GM12878 (cell line): ENCODE measurements at regions not wholly inside any gene's neighbourhood (a gene's known extent, or its start where the extent isn't known, plus 50 kb on each side); places are given as distances from the start of the nearest gene placed in this dataset.

Experiments
- ATAC-seq: fragments of 200-7000 bp; cut with Tn5 transposase; 3 replicates; pipeline ENCODE4 v1.9.1; 2020; ENCODE audit warnings: mild to moderate bottlenecking, moderate library complexity
- BruUV-seq: library from RNA; stranded (reverse); fragments of 400-500 nt; replicated peaks from 2 replicates; lab custom pipeline; 2021; lab: Mats Ljungman, UMichigan
- CTCF ChIA-PET: fragments of 300-600 bp; sonication (Branson Sonifier 250); formaldehyde crosslinking; extraction: SDS; loops from one replicate; lab custom pipeline; 2021; ENCODE audit warnings: inconsistent platforms; lab: Yijun Ruan, JAX
- POLR2A ChIA-PET: fragments of 350-600 bp; formaldehyde crosslinking; extraction: SDS; loops from one replicate; lab custom pipeline; 2021; ENCODE audit warnings: inconsistent platforms; lab: Charles Lee
- RAD21 ChIA-PET: fragments of 300-600 bp; sonication (Branson Sonifier 250); formaldehyde crosslinking; loops from one replicate; lab custom pipeline; 2023; ENCODE audit warnings: antibody characterized with exemption; ENCODE audit not compliant: unreplicated experiment; lab: Charles Lee
- SMC1A ChIA-PET: fragments of 300-600 bp; sonication (Branson Sonifier 250); formaldehyde crosslinking; loops from one replicate; lab custom pipeline; 2023; ENCODE audit not compliant: unreplicated experiment, uncharacterized antibody; lab: Charles Lee
- DNase-seq: peaks from one replicate; pipeline ENCODE4 v3.0.0-alpha.2; 2011; ENCODE audit warnings: low read depth, low spot score
- FAIRE-seq: peaks from 3 replicates; lab custom pipeline; 2011; peaks lifted over from hg19 to GRCh38; lab: Jason Lieb, UNC
- H2AFZ ChIP-seq: 2 replicates; pipeline ENCODE4 v1.6.0; 2011; ENCODE audit warnings: low read depth, low read length, control low read depth; ENCODE audit not compliant: control insufficient read depth
- H3K27ac ChIP-seq: 2 replicates; pipeline ENCODE4 v1.5.1; 2011; ENCODE audit warnings: control low read depth; ENCODE audit not compliant: control insufficient read depth, insufficient read depth
- H3K27me3 ChIP-seq, 2 experiments: replicated peaks in 1 of 2; 2 replicates each; pipeline versions ENCODE4 v1.6.0 to v1.6.1; 2011; ENCODE audit warnings: low read length in 1 of 2; ENCODE audit not compliant: control insufficient read depth in 2 of 2, insufficient read depth in 2 of 2
- H3K36me3 ChIP-seq, 2 experiments: 2 replicates each; pipeline ENCODE4 v1.5.1; 2011; ENCODE audit warnings: low read length in 1 of 2; ENCODE audit not compliant: control insufficient read depth in 2 of 2, insufficient read depth in 2 of 2
- H3K4me1 ChIP-seq: 2 replicates; pipeline ENCODE4 v1.6.1; 2011; ENCODE audit warnings: mild to moderate bottlenecking, low read length, moderate library complexity, mixed read lengths; ENCODE audit not compliant: control insufficient read depth, insufficient read depth
- H3K4me2 ChIP-seq: 2 replicates; pipeline ENCODE4 v1.6.0; 2011; ENCODE audit warnings: control low read depth; ENCODE audit not compliant: control insufficient read depth, insufficient read depth
- H3K4me3 ChIP-seq: fragments of 200-600 bp; sonication (generic); 2 replicates; pipeline ENCODE4 v1.5.1; 2016
- H3K79me2 ChIP-seq: 2 replicates; pipeline ENCODE4 v1.6.0; 2011; ENCODE audit warnings: low read length; ENCODE audit not compliant: control insufficient read depth, insufficient read depth
- H3K9ac ChIP-seq: 2 replicates; pipeline ENCODE4 v1.8.0; 2011; ENCODE audit warnings: low read length, control low read depth, mixed read lengths; ENCODE audit not compliant: control insufficient read depth, insufficient read depth
- H3K9me3 ChIP-seq: replicated peaks from 3 replicates; pipeline ENCODE4 v1.5.1; 2011; ENCODE audit warnings: mild to moderate bottlenecking, low read length; ENCODE audit not compliant: control insufficient read depth, insufficient read depth
- H4K20me1 ChIP-seq: 2 replicates; pipeline ENCODE4 v1.6.0; 2011; ENCODE audit not compliant: control insufficient read depth, insufficient read depth
- ASH2L ChIP-seq: fragments of 300-600, 200-600 bp; sonication (generic); IDR thresholded peaks from 2 replicates; pipeline ENCODE4 v1.6.1; 2017; ENCODE audit warnings: low read depth, mild to moderate bottlenecking, borderline replicate concordance
- DPF2 ChIP-seq: fragments of 450-650 bp; IDR thresholded peaks from 2 replicates; pipeline ENCODE4 v1.6.1; 2017; ENCODE audit warnings: mild to moderate bottlenecking
- EED ChIP-seq: sonication (generic); IDR thresholded peaks from 2 replicates; pipeline ENCODE4 v1.6.1; 2016; ENCODE audit warnings: antibody characterized with exemption, low read depth
- GABPA ChIP-seq: IDR thresholded peaks from 2 replicates; pipeline ENCODE4 v1.6.1; 2014; ENCODE audit warnings: antibody characterized with exemption, low read depth, mild to moderate bottlenecking, inconsistent platforms
- NFYA ChIP-seq: IDR thresholded peaks from 2 replicates; pipeline ENCODE4 v1.6.1; 2011; ENCODE audit warnings: low read depth, mild to moderate bottlenecking, low read length, improper control_type of control experiment, borderline replicate concordance
- NR2C1 ChIP-seq: fragments of 450-650 bp; IDR thresholded peaks from 2 replicates; pipeline ENCODE4 v1.6.1; 2017; ENCODE audit warnings: antibody characterized with exemption, mild to moderate bottlenecking, moderate library complexity
- NRF1 ChIP-seq: conservative IDR thresholded peaks from 2 replicates; pipeline ENCODE4 v1.6.1; 2011; ENCODE audit warnings: mild to moderate bottlenecking, low read depth, low read length, improper control_type of control experiment
- POLR2A ChIP-seq: IDR thresholded peaks from 2 replicates; pipeline ENCODE4 v1.6.1; 2011; ENCODE audit warnings: low read depth, mild to moderate bottlenecking, low read length
- POU2F2 ChIP-seq: IDR thresholded peaks from 3 replicates; pipeline ENCODE4 v1.6.1; 2011; ENCODE audit warnings: low read depth, mild to moderate bottlenecking, low read length, borderline replicate concordance
- SMC3 ChIP-seq: IDR thresholded peaks from 2 replicates; pipeline ENCODE4 v1.6.1; 2011; ENCODE audit warnings: low read length, improper control_type of control experiment, borderline replicate concordance
- SPI1 ChIP-seq: IDR thresholded peaks from 2 replicates; pipeline ENCODE4 v1.6.1; 2011; ENCODE audit warnings: low read depth, mild to moderate bottlenecking, low read length, moderate library complexity, borderline replicate concordance; ENCODE audit not compliant: insufficient read depth
- ZNF207 ChIP-seq: fragments of 450-650 bp; IDR thresholded peaks from 2 replicates; pipeline ENCODE4 v1.6.1; 2014; ENCODE audit warnings: antibody characterized with exemption, mild to moderate bottlenecking, borderline replicate concordance
- WGBS: methylation state at CpG from one replicate; pipeline ENCODE4 v1.1.6; 2016; ENCODE audit warnings: low lambda C conversion rate; ENCODE audit not compliant: insufficient replicate concordance, insufficient coverage; ENCODE audit errors: missing lambda C conversion rate; 5-methylcytosine and 5-hydroxymethylcytosine counted together
- in situ Hi-C: fragments of 300-500 bp; cut with MboI; formaldehyde crosslinking; loops from 9 replicates; pipeline ENCODE4 v1.14.3; 2018; ENCODE audit warnings: mixed read lengths
- intact Hi-C: fragments of 100-400 bp; cut with micrococcal nuclease; formaldehyde crosslinking; loops from one replicate; pipeline ENCODE4 v1.14.2; 2022; ENCODE audit not compliant: unreplicated experiment
- TF ChIP-seq, protein P1 (sequence below): fragments of 450-650 bp; IDR thresholded peaks from 2 replicates; pipeline ENCODE4 v1.6.1; 2017; ENCODE audit warnings: mild to moderate bottlenecking
- TF ChIP-seq, protein P2 (sequence below): IDR thresholded peaks from 2 replicates; pipeline ENCODE4 v1.6.1; 2011; ENCODE audit warnings: borderline replicate concordance, low read depth, mild to moderate bottlenecking, moderate library complexity, mixed read lengths, low read length; ENCODE audit not compliant: insufficient read depth; ENCODE audit errors: extremely low read length
- TF ChIP-seq, protein P3 (sequence below): fragments of 450-650 bp; IDR thresholded peaks from 2 replicates; pipeline ENCODE4 v1.6.1; 2018; ENCODE audit warnings: borderline replicate concordance, mild to moderate bottlenecking; ENCODE audit not compliant: partially characterized antibody
- TF ChIP-seq, protein P4 (sequence below): IDR thresholded peaks from 2 replicates; pipeline ENCODE4 v1.6.1; 2011; ENCODE audit warnings: borderline replicate concordance, low read depth, mild to moderate bottlenecking, moderate library complexity, low read length; ENCODE audit not compliant: insufficient read depth, poor library complexity, severe bottlenecking

DNA sequence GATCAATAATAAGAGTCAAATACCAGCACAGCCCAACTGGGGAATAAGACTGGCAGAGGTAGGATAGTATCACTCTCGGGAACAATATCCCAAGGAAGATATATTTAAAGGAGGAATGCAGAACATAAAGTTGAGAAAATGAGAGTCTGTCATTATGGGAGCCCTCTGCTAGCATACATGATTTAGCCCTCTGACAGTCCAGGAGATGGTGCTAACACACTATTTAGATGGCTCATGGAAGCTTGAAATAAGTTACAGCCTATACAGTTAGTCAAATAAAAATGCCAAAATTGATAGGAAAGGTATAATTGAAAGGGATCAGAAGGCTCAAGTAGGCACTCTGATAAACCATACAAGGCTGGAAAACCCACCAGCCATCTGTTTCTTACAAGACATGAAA is 201.0 kb upstream of the NEIL3 start (continued):
- TF ChIP-seq, protein P1, sequence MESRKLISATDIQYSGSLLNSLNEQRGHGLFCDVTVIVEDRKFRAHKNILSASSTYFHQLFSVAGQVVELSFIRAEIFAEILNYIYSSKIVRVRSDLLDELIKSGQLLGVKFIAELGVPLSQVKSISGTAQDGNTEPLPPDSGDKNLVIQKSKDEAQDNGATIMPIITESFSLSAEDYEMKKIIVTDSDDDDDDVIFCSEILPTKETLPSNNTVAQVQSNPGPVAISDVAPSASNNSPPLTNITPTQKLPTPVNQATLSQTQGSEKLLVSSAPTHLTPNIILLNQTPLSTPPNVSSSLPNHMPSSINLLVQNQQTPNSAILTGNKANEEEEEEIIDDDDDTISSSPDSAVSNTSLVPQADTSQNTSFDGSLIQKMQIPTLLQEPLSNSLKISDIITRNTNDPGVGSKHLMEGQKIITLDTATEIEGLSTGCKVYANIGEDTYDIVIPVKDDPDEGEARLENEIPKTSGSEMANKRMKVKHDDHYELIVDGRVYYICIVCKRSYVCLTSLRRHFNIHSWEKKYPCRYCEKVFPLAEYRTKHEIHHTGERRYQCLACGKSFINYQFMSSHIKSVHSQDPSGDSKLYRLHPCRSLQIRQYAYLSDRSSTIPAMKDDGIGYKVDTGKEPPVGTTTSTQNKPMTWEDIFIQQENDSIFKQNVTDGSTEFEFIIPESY = no peak
- TF ChIP-seq NR2C1 (no peak), NFYA (no peak), NRF1 (no peak), DPF2 (no peak), SPI1 (no peak), EED (no peak)

DNA sequence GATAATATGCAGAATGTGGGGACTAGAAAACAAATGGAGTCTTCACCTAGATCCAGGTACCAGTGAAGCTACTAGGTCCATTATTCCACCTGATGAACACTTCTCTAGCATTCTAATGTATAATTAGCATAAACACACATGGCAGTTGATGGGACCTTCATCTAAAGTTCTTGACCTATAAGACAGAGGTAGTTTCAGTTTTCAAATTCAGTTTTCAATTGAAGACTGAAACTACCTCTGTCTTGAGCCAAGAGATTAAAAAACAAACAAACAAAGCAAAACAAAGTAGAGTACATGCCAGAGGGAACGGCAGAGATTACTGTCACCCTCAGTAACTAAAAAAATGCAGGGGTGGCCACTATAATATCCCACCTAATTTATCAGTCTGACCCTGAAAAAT is 199.9 kb upstream of the NEIL3 start:
- no peak overlapping the region for H3K4me2 ChIP-seq
- ChIA-PET RAD21 (no interaction called here), SMC1A (no interaction called here), CTCF (interaction anchor here (1.4 kb wide), 1 partner anchor 30 kb away, joined by 4 read pairs; no protein-coding TSS in a partner anchor), POLR2A (no interaction called here)
- no TSS peak for BruUV-seq
- H3K27me3 ChIP-seq = no peaks in the 10 kb centered on the region
- TF ChIP-seq POLR2A = no peak
- TF ChIP-seq GABPA = no peak
- TF ChIP-seq ASH2L = no peak
- TF ChIP-seq, protein P2, sequence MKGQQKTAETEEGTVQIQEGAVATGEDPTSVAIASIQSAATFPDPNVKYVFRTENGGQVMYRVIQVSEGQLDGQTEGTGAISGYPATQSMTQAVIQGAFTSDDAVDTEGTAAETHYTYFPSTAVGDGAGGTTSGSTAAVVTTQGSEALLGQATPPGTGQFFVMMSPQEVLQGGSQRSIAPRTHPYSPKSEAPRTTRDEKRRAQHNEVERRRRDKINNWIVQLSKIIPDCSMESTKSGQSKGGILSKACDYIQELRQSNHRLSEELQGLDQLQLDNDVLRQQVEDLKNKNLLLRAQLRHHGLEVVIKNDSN = no peak
- TF ChIP-seq SMC3 = no peak
- TF ChIP-seq, protein P3, sequence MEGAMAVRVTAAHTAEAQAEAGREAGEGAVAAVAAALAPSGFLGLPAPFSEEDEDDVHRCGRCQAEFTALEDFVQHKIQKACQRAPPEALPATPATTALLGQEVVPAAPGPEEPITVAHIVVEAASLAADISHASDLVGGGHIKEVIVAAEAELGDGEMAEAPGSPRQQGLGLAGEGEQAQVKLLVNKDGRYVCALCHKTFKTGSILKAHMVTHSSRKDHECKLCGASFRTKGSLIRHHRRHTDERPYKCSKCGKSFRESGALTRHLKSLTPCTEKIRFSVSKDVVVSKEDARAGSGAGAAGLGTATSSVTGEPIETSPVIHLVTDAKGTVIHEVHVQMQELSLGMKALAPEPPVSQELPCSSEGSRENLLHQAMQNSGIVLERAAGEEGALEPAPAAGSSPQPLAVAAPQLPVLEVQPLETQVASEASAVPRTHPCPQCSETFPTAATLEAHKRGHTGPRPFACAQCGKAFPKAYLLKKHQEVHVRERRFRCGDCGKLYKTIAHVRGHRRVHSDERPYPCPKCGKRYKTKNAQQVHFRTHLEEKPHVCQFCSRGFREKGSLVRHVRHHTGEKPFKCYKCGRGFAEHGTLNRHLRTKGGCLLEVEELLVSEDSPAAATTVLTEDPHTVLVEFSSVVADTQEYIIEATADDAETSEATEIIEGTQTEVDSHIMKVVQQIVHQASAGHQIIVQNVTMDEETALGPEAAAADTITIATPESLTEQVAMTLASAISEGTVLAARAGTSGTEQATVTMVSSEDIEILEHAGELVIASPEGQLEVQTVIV = no peak
- TF ChIP-seq, protein P4, sequence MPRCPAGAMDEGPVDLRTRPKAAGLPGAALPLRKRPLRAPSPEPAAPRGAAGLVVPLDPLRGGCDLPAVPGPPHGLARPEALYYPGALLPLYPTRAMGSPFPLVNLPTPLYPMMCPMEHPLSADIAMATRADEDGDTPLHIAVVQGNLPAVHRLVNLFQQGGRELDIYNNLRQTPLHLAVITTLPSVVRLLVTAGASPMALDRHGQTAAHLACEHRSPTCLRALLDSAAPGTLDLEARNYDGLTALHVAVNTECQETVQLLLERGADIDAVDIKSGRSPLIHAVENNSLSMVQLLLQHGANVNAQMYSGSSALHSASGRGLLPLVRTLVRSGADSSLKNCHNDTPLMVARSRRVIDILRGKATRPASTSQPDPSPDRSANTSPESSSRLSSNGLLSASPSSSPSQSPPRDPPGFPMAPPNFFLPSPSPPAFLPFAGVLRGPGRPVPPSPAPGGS = no peak
- no peak for TF ChIP-seq NFYA
- no peak for TF ChIP-seq ZNF207
- TF ChIP-seq POU2F2 = no peak
- H3K4me3 ChIP-seq = no peak overlapping the region
- FAIRE-seq (no peak), ATAC-seq (no peak), DNase-seq (no peak)
- no peak overlapping the region for H3K27ac ChIP-seq
- H3K9me3 ChIP-seq = no peaks in the 10 kb centered on the region
- H2AFZ ChIP-seq = no peak overlapping the region
- H3K4me1 ChIP-seq = no peaks in the 10 kb centered on the region
- intact Hi-C loops (loop anchor here (1.0 to 5.0 kb wide), 2 partner anchors 13 to 228 kb away; no protein-coding TSS in a partner anchor), in situ Hi-C loops (no loop called here)
- WGBS = 0% methylated on average over 1 of the region's 1 CpG
- no peaks in the 10 kb centered on the region for H3K79me2 ChIP-seq
- no peaks in the 10 kb centered on the region for H4K20me1 ChIP-seq
- no peak overlapping the region for H3K9ac ChIP-seq
- no peaks in the 10 kb centered on the region for H3K36me3 ChIP-seq
